GM19463 (cell line): ENCODE measurements at regions not wholly inside any gene's neighbourhood (a gene's known extent, or its start where the extent isn't known, plus 50 kb on each side); places are given as distances from the start of the nearest gene placed in this dataset.

ENCODE experiments used
- ATAC-seq: cut with Tn5 transposase; IDR thresholded peaks from one replicate; pipeline ENCODE4 v1.9.1; 2021; ENCODE audit warnings: mild to moderate bottlenecking, moderate library complexity; ENCODE audit not compliant: unreplicated experiment

- no peak for ATAC-seq
Observed at GRCh38 chr18:75553021-75553420, 125.5 kb upstream of the SMIM21 start.

GRCh38 chr18:75551071-75551470, 123.6 kb upstream of the SMIM21 start:
- ATAC-seq: no peak

- ATAC-seq: no peak
Observed at GRCh38 chr18:75548353-75548905, 120.9 kb upstream of the SMIM21 start.

- ATAC-seq: no peak
Observed at GRCh38 chr18:75546964-75547363, 119.5 kb upstream of the SMIM21 start.

- no peak for ATAC-seq
Observed at GRCh38 chr18:75545189-75545588, 117.7 kb upstream of the SMIM21 start.

GRCh38 chr18:75544496-75544895, 117.0 kb upstream of the SMIM21 start:
- no peak for ATAC-seq

GRCh38 chr18:75544051-75544481, 116.6 kb upstream of the SMIM21 start:
- ATAC-seq: no peak

- no peak for ATAC-seq
Observed at GRCh38 chr18:75538727-75539126, 111.2 kb upstream of the SMIM21 start.

- no peak for ATAC-seq
Observed at GRCh38 chr18:75533950-75534349, 106.4 kb upstream of the SMIM21 start.

- no peak for ATAC-seq
Observed at GRCh38 chr18:75533209-75533608, 105.7 kb upstream of the SMIM21 start.

- no peak for ATAC-seq
Observed at GRCh38 chr18:75531851-75532459, 104.5 kb upstream of the SMIM21 start.

GRCh38 chr18:75531212-75531850, 103.8 kb upstream of the SMIM21 start:
- ATAC-seq: no peak

- ATAC-seq: no peak
Observed at GRCh38 chr18:75530566-75531211, 103.2 kb upstream of the SMIM21 start.

- no peak for ATAC-seq
Observed at GRCh38 chr18:75530118-75530517, 102.6 kb upstream of the SMIM21 start.

GRCh38 chr18:75529394-75529793, 101.9 kb upstream of the SMIM21 start:
- no peak for ATAC-seq

GRCh38 chr18:75527848-75528685, 100.6 kb upstream of the SMIM21 start:
- ATAC-seq: no peak

- ATAC-seq: no peak
Observed at GRCh38 chr18:75526038-75526437, 98.5 kb upstream of the SMIM21 start.

- no peak for ATAC-seq
Observed at GRCh38 chr18:75525331-75525730, 97.8 kb upstream of the SMIM21 start.

- ATAC-seq: no peak
Observed at GRCh38 chr18:75524841-75525240, 97.3 kb upstream of the SMIM21 start.

- no peak for ATAC-seq
Observed at GRCh38 chr18:75524181-75524580, 96.7 kb upstream of the SMIM21 start.

- ATAC-seq: no peak
Observed at GRCh38 chr18:75521816-75522215, 94.3 kb upstream of the SMIM21 start.
